CD4-positive, alpha-beta T cell (primary cell): ENCODE measurements at regions not wholly inside any gene's neighbourhood (a gene's known extent, or its start where the extent isn't known, plus 50 kb on each side); places are given as distances from the start of the nearest gene placed in this dataset.

Experiments used
- ATAC-seq: fragments of 200-7000 bp; cut with Tn5 transposase; one replicate; pipeline ENCODE4 v1.10.0; 2022; ENCODE audit warnings: mild to moderate bottlenecking; ENCODE audit not compliant: poor library complexity
- CTCF ChIA-PET: fragments of 350-600 bp; sonication (Branson Sonifier 250); formaldehyde crosslinking; loops from one replicate; lab custom pipeline; 2021; ENCODE audit warnings: antibody characterized with exemption, inconsistent platforms; lab: Charles Lee
- POLR2A ChIA-PET: fragments of 350-600 bp; sonication (Branson Sonifier 250); formaldehyde crosslinking; loops from one replicate; lab custom pipeline; 2021; ENCODE audit warnings: antibody characterized with exemption, inconsistent platforms; lab: Charles Lee
- DNase-seq, 14 experiments: peaks; one replicate each; pipeline ENCODE4 v3.0.0-alpha.2; 2013 to 2020; ENCODE audit warnings: mixed read lengths in 2 of 14
- H3K27ac ChIP-seq, 2 donors: one replicate each; pipeline versions ENCODE4 v1.5.1 to v1.7.0; 2013; ENCODE audit warnings: low read length in 2 of 2, low read depth in 1 of 2, mild to moderate bottlenecking in 1 of 2
- H3K27me3 ChIP-seq, 2 experiments: 1 replicate in 1 of 2; 2 replicates in 1 of 2; pipeline versions ENCODE4 v1.6.1 to v1.7.0; 2013; ENCODE audit warnings: low read length in 2 of 2, control low read depth in 1 of 2, mild to moderate bottlenecking in 1 of 2, moderate library complexity in 1 of 2; ENCODE audit not compliant: insufficient read depth in 2 of 2, control insufficient read depth in 1 of 2
- H3K36me3 ChIP-seq: one replicate; pipeline ENCODE4 v1.6.1; 2013; ENCODE audit warnings: low read length, control low read depth; ENCODE audit not compliant: insufficient read depth
- H3K4me1 ChIP-seq: one replicate; pipeline ENCODE4 v1.6.1; 2013; ENCODE audit warnings: low read length, control low read depth; ENCODE audit not compliant: insufficient read depth
- H3K4me3 ChIP-seq: one replicate; pipeline ENCODE4 v1.5.1; 2013; ENCODE audit warnings: mild to moderate bottlenecking, low read length, moderate library complexity
- H3K9me3 ChIP-seq, 2 experiments: 1 replicate in 1 of 2; 2 replicates in 1 of 2; pipeline versions ENCODE4 v1.6.1 to v1.7.0; 2013; ENCODE audit warnings: low read length in 2 of 2, mild to moderate bottlenecking in 2 of 2, control low read depth in 1 of 2, moderate library complexity in 1 of 2; ENCODE audit not compliant: control insufficient read depth in 1 of 2, insufficient read depth in 1 of 2
- H3K27ac Mint-ChIP-seq: one replicate; pipeline ENCODE4 v1.8.0; 2020; ENCODE audit warnings: mixed read lengths
- H3K27me3 Mint-ChIP-seq: one replicate; pipeline ENCODE4 v1.8.0; 2021; ENCODE audit warnings: mixed read lengths
- H3K36me3 Mint-ChIP-seq: one replicate; pipeline ENCODE4 v1.8.0; 2021; ENCODE audit warnings: low read depth, mixed read lengths
- H3K4me1 Mint-ChIP-seq: one replicate; pipeline ENCODE4 v1.8.0; 2021; ENCODE audit warnings: low read depth, mixed read lengths
- H3K4me3 Mint-ChIP-seq: one replicate; pipeline ENCODE4 v1.8.0; 2020; ENCODE audit warnings: mild to moderate bottlenecking, mixed read lengths
- H3K9me3 Mint-ChIP-seq: one replicate; pipeline ENCODE4 v1.8.0; 2020; ENCODE audit warnings: mixed read lengths
- intact Hi-C, 2 experiments: fragments of 100-400 bp; cut with DNase I in 1 of 2; cut with micrococcal nuclease in 1 of 2; formaldehyde crosslinking; loops; one replicate each; pipeline versions ENCODE4 v1.15.1 to v1.9.0; 2023 to 2025; cut with DNase I, micrococcal nuclease
- TF ChIP-seq, protein P1 (sequence below): fragments of 200-600 bp; IDR thresholded peaks from one replicate; pipeline ENCODE4 v1.8.0; 2022; ENCODE audit warnings: antibody characterized with exemption, mild to moderate bottlenecking

DNA sequence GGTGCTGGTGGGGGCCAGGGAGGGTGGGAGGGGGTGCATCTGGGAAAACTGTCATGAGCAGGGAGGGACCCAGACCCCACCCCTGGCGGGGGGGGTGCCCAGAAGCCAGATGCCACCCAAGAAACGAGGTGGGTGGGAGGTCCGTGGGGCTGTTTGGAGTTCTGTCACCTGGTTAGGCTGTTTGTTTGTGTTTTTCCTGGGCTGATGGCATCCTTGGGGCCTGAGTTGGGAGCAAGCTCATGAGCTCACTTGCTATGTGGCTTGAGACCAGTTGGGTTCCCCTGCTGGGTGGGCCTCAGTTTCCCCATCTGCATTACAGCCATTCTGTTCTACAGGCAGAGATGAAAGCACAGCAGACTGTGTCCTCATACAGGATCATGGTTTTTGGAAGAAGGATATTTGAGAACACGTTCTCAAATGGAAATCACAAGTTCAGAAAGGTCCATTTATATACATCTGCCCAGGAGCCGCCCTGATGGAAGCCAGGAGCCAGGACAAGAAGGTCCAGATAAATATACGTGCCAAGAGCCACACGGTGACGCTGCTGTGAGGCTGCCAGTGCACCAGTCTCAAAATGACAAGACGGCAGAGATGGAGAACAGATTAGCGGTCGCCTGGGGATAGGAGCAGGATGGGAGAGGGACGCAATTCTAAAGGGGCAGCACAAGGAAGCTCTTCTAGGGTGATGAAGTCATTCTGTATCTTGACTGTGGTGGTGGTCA is 312.9 kb downstream of the MN1 start:
- no peaks in the 10 kb centered on the region for H3K4me1 Mint-ChIP-seq

DNA sequence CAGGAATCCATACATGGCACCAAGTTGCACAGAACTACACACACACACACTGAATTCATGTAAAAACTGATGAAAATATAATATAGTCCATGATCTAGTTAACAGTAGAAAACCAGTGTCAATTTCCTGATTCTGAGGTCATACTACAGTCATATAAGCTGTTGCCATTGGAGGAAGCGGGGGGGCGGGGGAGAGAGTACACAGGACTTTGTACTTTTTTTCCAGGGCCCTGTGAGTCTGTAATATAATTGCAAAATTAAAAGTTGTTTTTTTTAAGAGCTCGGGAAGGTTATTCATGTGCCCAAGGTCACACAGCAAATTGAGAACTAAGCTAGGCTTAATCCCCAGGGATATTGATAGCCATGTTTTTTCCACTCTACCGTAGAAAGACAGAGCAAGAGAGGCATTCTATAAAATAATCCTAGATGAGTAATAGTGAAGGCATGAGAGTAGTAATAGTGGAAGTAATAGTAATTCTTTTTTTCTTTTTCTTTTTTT is 312.3 kb downstream of the MN1 start:
- H3K4me3 ChIP-seq, result no peak overlapping the region
- CTCF ChIA-PET, result no interaction called here
- H3K27ac ChIP-seq, result no peak overlapping the region
- H3K27ac Mint-ChIP-seq, result no peak overlapping the region
- H3K9me3 ChIP-seq, result peaks cover 0 to 24% of the 10 kb centered on the region in 2 experiments
- H3K36me3 ChIP-seq, result no peaks in the 10 kb centered on the region
- H3K36me3 Mint-ChIP-seq, result no peaks in the 10 kb centered on the region
- intact Hi-C loops, result no loop called here
- POLR2A ChIA-PET, result no interaction called here
- H3K4me1 ChIP-seq, result no peaks in the 10 kb centered on the region
- H3K4me1 Mint-ChIP-seq, result no peaks in the 10 kb centered on the region
- H3K9me3 Mint-ChIP-seq, result peaks cover 8% of the 10 kb centered on the region
- no peak overlapping the region for H3K4me3 Mint-ChIP-seq
- H3K27me3 Mint-ChIP-seq, result peaks cover 7% of the 10 kb centered on the region
- ATAC-seq (no peak), DNase-seq (no peak)
- TF ChIP-seq, protein P1, sequence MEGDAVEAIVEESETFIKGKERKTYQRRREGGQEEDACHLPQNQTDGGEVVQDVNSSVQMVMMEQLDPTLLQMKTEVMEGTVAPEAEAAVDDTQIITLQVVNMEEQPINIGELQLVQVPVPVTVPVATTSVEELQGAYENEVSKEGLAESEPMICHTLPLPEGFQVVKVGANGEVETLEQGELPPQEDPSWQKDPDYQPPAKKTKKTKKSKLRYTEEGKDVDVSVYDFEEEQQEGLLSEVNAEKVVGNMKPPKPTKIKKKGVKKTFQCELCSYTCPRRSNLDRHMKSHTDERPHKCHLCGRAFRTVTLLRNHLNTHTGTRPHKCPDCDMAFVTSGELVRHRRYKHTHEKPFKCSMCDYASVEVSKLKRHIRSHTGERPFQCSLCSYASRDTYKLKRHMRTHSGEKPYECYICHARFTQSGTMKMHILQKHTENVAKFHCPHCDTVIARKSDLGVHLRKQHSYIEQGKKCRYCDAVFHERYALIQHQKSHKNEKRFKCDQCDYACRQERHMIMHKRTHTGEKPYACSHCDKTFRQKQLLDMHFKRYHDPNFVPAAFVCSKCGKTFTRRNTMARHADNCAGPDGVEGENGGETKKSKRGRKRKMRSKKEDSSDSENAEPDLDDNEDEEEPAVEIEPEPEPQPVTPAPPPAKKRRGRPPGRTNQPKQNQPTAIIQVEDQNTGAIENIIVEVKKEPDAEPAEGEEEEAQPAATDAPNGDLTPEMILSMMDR, result no peak
- H3K27me3 ChIP-seq, result no peaks in the 10 kb centered on the region

More for the DNA sequence above, 312.9 kb downstream of the MN1 start:
- no peaks in the 10 kb centered on the region for H3K4me1 ChIP-seq
- H3K9me3 ChIP-seq, result peaks cover 0 to 24% of the 10 kb centered on the region in 2 experiments
- ChIA-PET CTCF (no interaction called here), POLR2A (no interaction called here)
- no peak overlapping the region for H3K4me3 ChIP-seq
- H3K4me3 Mint-ChIP-seq, result no peak overlapping the region
- H3K36me3 Mint-ChIP-seq, result no peaks in the 10 kb centered on the region
- ATAC-seq (no peak), DNase-seq (no peak)
- H3K27ac Mint-ChIP-seq, result no peak overlapping the region
- intact Hi-C loops, result no loop called here
- H3K27me3 ChIP-seq, result no peaks in the 10 kb centered on the region
- H3K36me3 ChIP-seq, result no peaks in the 10 kb centered on the region
- H3K9me3 Mint-ChIP-seq, result peaks cover 8% of the 10 kb centered on the region
- TF ChIP-seq, protein P1, result no peak
- H3K27me3 Mint-ChIP-seq, result peaks cover 7% of the 10 kb centered on the region
- no peak overlapping the region for H3K27ac ChIP-seq

DNA sequence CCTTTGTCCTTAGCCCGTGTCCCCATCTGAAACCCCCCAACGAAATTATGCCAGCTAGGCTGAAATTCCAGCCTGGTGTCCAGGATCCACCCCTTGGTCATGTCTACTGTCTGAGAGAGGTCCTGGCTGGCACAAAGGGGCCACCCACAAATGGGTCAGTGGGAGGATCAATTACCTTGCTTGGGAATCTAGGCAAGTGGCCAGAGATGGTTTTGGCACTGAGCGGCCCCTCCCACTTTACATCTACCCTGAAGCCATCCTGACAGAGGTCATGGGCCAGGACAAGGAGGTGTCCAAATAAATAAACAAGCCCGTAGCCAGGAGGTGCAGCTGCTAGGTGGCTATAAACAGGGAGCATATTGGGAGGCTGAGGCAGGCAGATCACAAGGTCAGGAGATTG is 311.5 kb downstream of the MN1 start:
- CTCF ChIA-PET, result no interaction called here

More for the DNA sequence above, 311.5 kb downstream of the MN1 start:
- Histone ChIP-seq H3K27me3 (no peaks in the 10 kb centered on the region), H3K36me3 (no peaks in the 10 kb centered on the region), H3K27ac (no peak overlapping the region), H3K9me3 (peaks cover 0 to 24% of the 10 kb centered on the region in 2 experiments), H3K4me1 (no peaks in the 10 kb centered on the region), H3K4me3 (no peak overlapping the region)
- ATAC-seq (no peak), DNase-seq (no peak)
- intact Hi-C loops, result no loop called here
- no peaks in the 10 kb centered on the region for H3K4me1 Mint-ChIP-seq
- no peaks in the 10 kb centered on the region for H3K36me3 Mint-ChIP-seq
- TF ChIP-seq, protein P1, result no peak
- no peak overlapping the region for H3K27ac Mint-ChIP-seq
- H3K4me3 Mint-ChIP-seq, result no peak overlapping the region
- POLR2A ChIA-PET, result no interaction called here
- peaks cover 8% of the 10 kb centered on the region for H3K9me3 Mint-ChIP-seq
- peaks cover 7% of the 10 kb centered on the region for H3K27me3 Mint-ChIP-seq
